ENCODE measurements at regions not wholly inside any gene's neighbourhood (a gene's known extent, or its start where the extent isn't known, plus 50 kb on each side); places are given as distances from the start of the nearest gene placed in this dataset.

GRCh38 chr13:40185414-40185813 is 481.0 kb downstream of the FOXO1 start:
- H3K27me3 ChIP-seq (ENCODE audit: control insufficient read depth, insufficient read depth, low read length): peaks cover 8% of the 10 kb centered on the region
- H3K4me1 ChIP-seq (ENCODE audit: control insufficient read depth, insufficient read depth, low read length): peaks cover 15% of the 10 kb centered on the region

GRCh38 chr13:40186041-40186440 is 480.4 kb downstream of the FOXO1 start:
- H3K4me3 ChIP-seq (ENCODE audit: low read length): no peak overlapping the region
- H3K27me3 ChIP-seq (ENCODE audit: control insufficient read depth, insufficient read depth, low read length): peaks cover 8% of the 10 kb centered on the region
- no peaks in the 10 kb centered on the region for H3K36me3 ChIP-seq (ENCODE audit: control insufficient read depth, insufficient read depth, low read length)
- H3K4me1 ChIP-seq (ENCODE audit: control insufficient read depth, insufficient read depth, low read length): peaks cover 18% of the 10 kb centered on the region
- no peaks in the 10 kb centered on the region for H3K9me3 ChIP-seq (ENCODE audit: control insufficient read depth, low read length)
- H3K9ac ChIP-seq (ENCODE audit: low read length): no peak overlapping the region

More at GRCh38 chr13:40185414-40185813, 481.0 kb downstream of the FOXO1 start:
- Histone ChIP-seq H3K36me3 (ENCODE audit: control insufficient read depth, insufficient read depth, low read length) (no peaks in the 10 kb centered on the region), H3K9me3 (ENCODE audit: control insufficient read depth, low read length) (no peaks in the 10 kb centered on the region), H3K4me3 (ENCODE audit: low read length) (no peak overlapping the region), H3K9ac (ENCODE audit: low read length) (no peak overlapping the region)

- H3K36me3 ChIP-seq (ENCODE audit: control insufficient read depth, insufficient read depth, low read length): no peaks in the 10 kb centered on the region
- H3K4me1 ChIP-seq (ENCODE audit: control insufficient read depth, insufficient read depth, low read length): peaks cover 21% of the 10 kb centered on the region
- H3K4me3 ChIP-seq (ENCODE audit: low read length): no peak overlapping the region
- H3K27me3 ChIP-seq (ENCODE audit: control insufficient read depth, insufficient read depth, low read length): peaks cover 8% of the 10 kb centered on the region
- no peak overlapping the region for H3K9ac ChIP-seq (ENCODE audit: low read length)
- no peaks in the 10 kb centered on the region for H3K9me3 ChIP-seq (ENCODE audit: control insufficient read depth, low read length)
These were observed 479.7 kb downstream of the FOXO1 start for GRCh38 chr13:40186626-40187323.

GRCh38 chr13:40187324-40187795 is 479.1 kb downstream of the FOXO1 start:
- H3K36me3 ChIP-seq (ENCODE audit: control insufficient read depth, insufficient read depth, low read length): no peaks in the 10 kb centered on the region
- H3K4me3 ChIP-seq (ENCODE audit: low read length): no peak overlapping the region
- H3K9ac ChIP-seq (ENCODE audit: low read length): no peak overlapping the region
- H3K27me3 ChIP-seq (ENCODE audit: control insufficient read depth, insufficient read depth, low read length): peaks cover 8% of the 10 kb centered on the region
- peaks cover 23% of the 10 kb centered on the region for H3K4me1 ChIP-seq (ENCODE audit: control insufficient read depth, insufficient read depth, low read length)
- no peaks in the 10 kb centered on the region for H3K9me3 ChIP-seq (ENCODE audit: control insufficient read depth, low read length)

- no peaks in the 10 kb centered on the region for H3K36me3 ChIP-seq (ENCODE audit: control insufficient read depth, insufficient read depth, low read length)
- H3K9ac ChIP-seq (ENCODE audit: low read length): no peak overlapping the region
- H3K27me3 ChIP-seq (ENCODE audit: control insufficient read depth, insufficient read depth, low read length): peaks cover 8% of the 10 kb centered on the region
- no peak overlapping the region for H3K4me3 ChIP-seq (ENCODE audit: low read length)
- no peaks in the 10 kb centered on the region for H3K9me3 ChIP-seq (ENCODE audit: control insufficient read depth, low read length)
- peaks cover 23% of the 10 kb centered on the region for H3K4me1 ChIP-seq (ENCODE audit: control insufficient read depth, insufficient read depth, low read length)
These were observed 478.4 kb downstream of the FOXO1 start for GRCh38 chr13:40187841-40188591.

GRCh38 chr13:40189426-40189825 is 477.0 kb downstream of the FOXO1 start:
- no peak overlapping the region for H3K4me3 ChIP-seq (ENCODE audit: low read length)
- H3K9ac ChIP-seq (ENCODE audit: low read length): no peak overlapping the region
- peaks cover 20% of the 10 kb centered on the region for H3K27me3 ChIP-seq (ENCODE audit: control insufficient read depth, insufficient read depth, low read length)
- peaks cover 23% of the 10 kb centered on the region for H3K4me1 ChIP-seq (ENCODE audit: control insufficient read depth, insufficient read depth, low read length)
- no peaks in the 10 kb centered on the region for H3K9me3 ChIP-seq (ENCODE audit: control insufficient read depth, low read length)
- H3K36me3 ChIP-seq (ENCODE audit: control insufficient read depth, insufficient read depth, low read length): no peaks in the 10 kb centered on the region

GRCh38 chr13:40189898-40190630 is 476.4 kb downstream of the FOXO1 start:
- peaks cover 23% of the 10 kb centered on the region for H3K4me1 ChIP-seq (ENCODE audit: control insufficient read depth, insufficient read depth, low read length)

GRCh38 chr13:40190641-40191100 is 475.8 kb downstream of the FOXO1 start:
- Histone ChIP-seq H3K4me3 (ENCODE audit: low read length) (no peak overlapping the region), H3K36me3 (ENCODE audit: control insufficient read depth, insufficient read depth, low read length) (no peaks in the 10 kb centered on the region), H3K9ac (ENCODE audit: low read length) (peak overlapping the region; percentile 35), H3K27me3 (ENCODE audit: control insufficient read depth, insufficient read depth, low read length) (peaks cover 20% of the 10 kb centered on the region), H3K4me1 (ENCODE audit: control insufficient read depth, insufficient read depth, low read length) (peaks cover 23% of the 10 kb centered on the region), H3K9me3 (ENCODE audit: control insufficient read depth, low read length) (no peaks in the 10 kb centered on the region)

More at GRCh38 chr13:40189898-40190630, 476.4 kb downstream of the FOXO1 start:
- H3K4me3 ChIP-seq (ENCODE audit: low read length): no peak overlapping the region
- H3K36me3 ChIP-seq (ENCODE audit: control insufficient read depth, insufficient read depth, low read length): no peaks in the 10 kb centered on the region
- H3K9ac ChIP-seq (ENCODE audit: low read length): peak overlapping the region; percentile 35
- H3K9me3 ChIP-seq (ENCODE audit: control insufficient read depth, low read length): no peaks in the 10 kb centered on the region
- H3K27me3 ChIP-seq (ENCODE audit: control insufficient read depth, insufficient read depth, low read length): peaks cover 20% of the 10 kb centered on the region

- Histone ChIP-seq H3K9me3 (ENCODE audit: control insufficient read depth, low read length) (no peaks in the 10 kb centered on the region), H3K27me3 (ENCODE audit: control insufficient read depth, insufficient read depth, low read length) (peaks cover 20% of the 10 kb centered on the region), H3K4me3 (ENCODE audit: low read length) (no peak overlapping the region), H3K4me1 (ENCODE audit: control insufficient read depth, insufficient read depth, low read length) (peaks cover 23% of the 10 kb centered on the region), H3K36me3 (ENCODE audit: control insufficient read depth, insufficient read depth, low read length) (no peaks in the 10 kb centered on the region), H3K9ac (ENCODE audit: low read length) (no peak overlapping the region)
These were observed 475.1 kb downstream of the FOXO1 start for GRCh38 chr13:40191186-40191980.

- Histone ChIP-seq H3K36me3 (ENCODE audit: control insufficient read depth, insufficient read depth, low read length) (no peaks in the 10 kb centered on the region), H3K9ac (ENCODE audit: low read length) (no peak overlapping the region), H3K4me3 (ENCODE audit: low read length) (no peak overlapping the region), H3K27me3 (ENCODE audit: control insufficient read depth, insufficient read depth, low read length) (peaks cover 20% of the 10 kb centered on the region), H3K9me3 (ENCODE audit: control insufficient read depth, low read length) (no peaks in the 10 kb centered on the region), H3K4me1 (ENCODE audit: control insufficient read depth, insufficient read depth, low read length) (peaks cover 23% of the 10 kb centered on the region)
These were observed 474.0 kb downstream of the FOXO1 start for GRCh38 chr13:40192452-40192851.

GRCh38 chr13:40192858-40193257 is 473.6 kb downstream of the FOXO1 start:
- Histone ChIP-seq H3K4me1 (ENCODE audit: control insufficient read depth, insufficient read depth, low read length) (peaks cover 23% of the 10 kb centered on the region), H3K36me3 (ENCODE audit: control insufficient read depth, insufficient read depth, low read length) (no peaks in the 10 kb centered on the region), H3K4me3 (ENCODE audit: low read length) (no peak overlapping the region), H3K27me3 (ENCODE audit: control insufficient read depth, insufficient read depth, low read length) (peaks cover 20% of the 10 kb centered on the region), H3K9me3 (ENCODE audit: control insufficient read depth, low read length) (no peaks in the 10 kb centered on the region), H3K9ac (ENCODE audit: low read length) (peak overlapping the region; percentile 18)
